Stimulated activated CD4-positive, alpha-beta T cell treated with anti-CD3 and anti-CD28 coated beads, Interleukin-2, amount 100 ng/mL, for 4 hours (primary cell): ENCODE measurements at regions not wholly inside any gene's neighbourhood (a gene's known extent, or its start where the extent isn't known, plus 50 kb on each side); places are given as distances from the start of the nearest gene placed in this dataset.

ENCODE experiments used
- DNase-seq: peaks from one replicate; pipeline ENCODE4 v3.0.0-alpha.2; 2020; ENCODE audit warnings: low read depth

DNA sequence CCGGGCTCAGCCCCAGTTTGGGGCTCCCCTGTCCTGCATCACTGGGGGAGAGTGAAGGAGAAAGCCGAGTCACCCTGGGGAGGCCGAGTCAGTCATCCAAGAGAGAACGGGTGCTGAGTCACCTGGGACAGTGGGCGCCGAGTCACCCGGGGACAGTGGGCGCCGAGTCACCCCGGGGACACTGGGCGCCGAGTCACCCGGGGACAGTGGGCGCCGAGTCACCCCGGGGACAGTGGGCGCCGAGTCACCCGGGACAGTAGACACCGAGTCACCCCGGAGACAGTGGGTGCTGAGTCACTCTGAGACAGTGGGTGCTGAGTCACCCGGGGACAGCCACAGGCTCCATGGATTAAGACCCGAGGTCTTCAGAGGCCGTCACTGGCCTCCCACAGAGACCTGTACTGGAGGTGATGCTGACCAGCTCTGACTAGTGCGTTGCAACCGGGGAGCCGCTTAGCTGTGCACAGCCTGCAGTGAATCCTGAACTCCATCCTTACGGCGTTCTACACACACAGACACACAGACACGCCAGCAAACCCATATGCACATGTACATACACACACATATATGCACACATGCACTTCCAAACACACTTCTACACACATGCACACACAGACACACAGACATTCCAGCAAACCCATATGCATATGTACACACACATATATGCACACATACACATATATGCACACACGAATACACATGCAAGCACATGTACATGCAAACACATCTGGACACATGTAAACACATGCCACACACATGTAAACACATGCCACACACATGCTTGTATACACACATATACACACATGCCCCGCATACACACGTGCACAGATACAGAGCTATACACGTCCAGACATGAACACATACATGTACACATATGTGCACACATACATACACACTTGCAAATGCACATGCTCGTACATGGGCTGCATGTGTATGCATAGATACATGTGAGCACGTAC lies 64.9 kb upstream of the GALNT9 start:
- peak; percentile 37 for DNase-seq

DNA sequence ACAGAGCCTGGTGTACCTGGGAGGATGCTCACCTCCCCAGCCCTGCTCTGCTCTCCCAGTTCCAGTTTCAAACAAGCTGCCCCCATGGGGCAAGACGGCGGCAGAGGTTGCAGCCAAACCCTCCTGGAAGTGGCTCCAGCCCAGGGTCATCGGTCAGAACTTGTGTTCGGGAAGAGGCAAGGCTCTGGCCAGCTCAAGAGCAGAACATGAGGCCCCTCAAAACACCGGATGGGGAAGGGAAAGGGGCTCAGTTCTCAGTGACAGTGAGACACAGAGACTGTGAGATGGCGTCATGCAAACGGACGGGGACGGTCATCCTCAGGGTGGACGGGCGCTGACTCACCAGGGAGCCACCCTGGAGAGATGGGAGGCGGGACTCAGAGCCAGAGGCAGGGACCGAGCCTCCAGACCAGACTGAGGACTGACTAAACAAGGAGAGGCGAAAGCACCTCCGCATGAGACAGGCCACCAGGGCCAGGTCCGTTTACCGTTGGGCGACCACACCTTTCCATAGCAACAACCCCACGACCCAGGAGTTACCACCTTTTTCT lies 63.9 kb upstream of the GALNT9 start:
- DNase-seq, result no peak

DNA sequence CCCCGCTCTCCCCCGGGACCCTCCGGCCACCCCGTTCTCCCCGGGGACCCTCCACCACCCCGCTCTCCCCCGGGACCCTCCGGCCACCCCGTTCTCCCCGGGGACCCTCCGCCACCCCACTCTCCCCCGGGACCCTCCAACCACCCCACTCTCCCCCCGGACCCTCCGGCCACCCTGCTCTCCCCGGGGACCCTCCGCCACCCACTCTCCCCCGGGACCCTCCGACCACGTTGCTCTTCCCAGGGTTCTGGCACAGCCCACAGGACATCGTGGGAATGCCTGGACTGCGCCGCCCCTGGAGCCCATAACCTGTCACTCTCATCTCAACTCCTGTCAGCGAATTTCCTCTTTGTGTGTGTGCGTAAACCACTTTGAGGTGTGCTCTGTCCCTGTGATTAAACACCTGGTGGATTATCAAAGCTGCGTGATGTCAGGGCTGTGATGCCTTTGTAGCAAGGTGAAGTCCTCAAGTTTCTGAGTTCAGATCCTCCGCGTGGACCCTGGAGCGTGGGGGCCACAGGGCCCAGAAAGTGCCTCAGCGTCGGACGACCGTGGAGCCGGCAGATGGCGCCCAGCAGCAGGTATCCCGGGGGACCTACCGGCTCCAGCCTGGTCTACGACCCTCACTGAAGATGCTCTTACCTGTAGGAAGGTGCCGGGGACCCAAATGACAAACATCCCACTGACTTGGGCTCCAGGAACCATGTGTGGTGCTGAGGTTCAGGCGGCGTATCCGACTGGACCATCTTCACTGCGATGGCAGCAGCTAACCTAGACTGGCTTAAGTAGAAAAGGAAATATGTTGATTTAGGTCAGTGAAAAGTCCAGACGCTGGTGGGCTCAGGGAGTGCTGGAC lies 63.2 kb upstream of the GALNT9 start:
- no peak for DNase-seq

DNA sequence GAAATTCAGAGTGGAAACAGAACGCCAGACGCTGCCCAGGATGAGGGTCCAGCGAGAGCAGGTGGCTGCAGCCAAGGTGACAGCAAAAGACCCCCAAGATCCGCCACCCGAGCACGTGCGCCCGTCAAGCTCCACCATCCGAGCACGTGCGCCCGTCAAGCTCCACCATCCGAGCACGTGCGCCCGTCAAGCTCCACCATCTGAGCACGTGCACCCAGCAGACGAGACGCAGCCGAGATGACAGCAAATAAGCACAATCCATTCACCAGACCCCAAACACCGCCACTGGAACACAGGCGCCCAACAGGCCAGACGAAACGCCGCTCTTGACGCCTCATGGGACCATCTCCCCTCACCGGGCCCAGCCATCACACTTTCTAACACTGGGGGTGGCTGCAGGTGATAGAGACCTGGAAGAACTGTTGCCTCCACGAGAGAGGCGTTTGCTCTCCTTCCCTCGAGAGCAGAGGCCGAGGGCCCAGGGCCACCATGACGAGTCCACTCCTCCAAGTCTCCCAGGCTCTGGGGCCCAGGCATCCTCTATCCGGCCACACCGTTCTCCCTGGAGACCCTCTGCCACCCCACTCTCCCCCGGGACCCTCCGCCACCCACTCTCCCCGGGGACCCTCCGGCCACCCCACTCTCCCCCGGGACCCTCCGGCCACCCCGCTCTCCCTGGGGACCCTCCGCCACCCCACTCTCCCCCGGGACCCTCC lies 62.1 kb upstream of the GALNT9 start:
- DNase-seq, result no peak

DNA sequence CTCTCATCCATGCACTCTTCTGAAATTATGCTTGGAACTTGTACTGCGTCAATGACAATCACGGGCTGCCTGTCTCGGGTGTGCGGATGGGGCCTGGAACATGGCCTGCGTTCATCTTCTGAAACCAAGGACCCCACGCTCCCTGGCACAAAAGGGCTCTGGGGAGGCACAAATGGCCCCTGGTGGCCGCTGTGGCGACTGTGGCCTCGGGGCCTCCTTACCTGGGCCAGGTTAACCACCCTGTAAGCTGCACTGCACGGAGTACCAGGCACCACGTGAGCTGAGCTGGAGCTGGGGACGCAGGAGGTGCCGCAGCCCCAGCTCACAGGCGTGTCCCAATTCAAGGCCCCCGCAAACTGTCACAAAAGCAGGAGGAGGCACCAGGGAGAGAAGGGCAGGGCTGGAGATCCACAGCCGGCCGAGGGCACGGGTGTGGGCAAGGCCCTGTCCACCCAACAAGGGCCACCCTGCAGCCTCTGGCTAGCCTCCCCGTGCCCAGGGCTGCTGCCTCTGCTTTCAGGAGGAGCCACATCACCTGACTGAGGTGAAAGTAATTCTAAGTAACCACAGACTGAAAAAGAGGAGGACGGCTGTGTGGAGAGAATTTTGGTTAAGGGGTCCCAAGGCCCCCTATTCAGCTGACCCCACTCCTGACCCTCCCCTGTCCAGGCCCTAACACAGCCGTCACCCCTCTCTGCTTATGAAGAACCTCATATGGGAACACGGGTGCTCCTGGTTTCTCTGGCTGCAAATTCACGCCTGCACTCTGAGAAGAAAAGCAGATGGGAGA lies 61.1 kb upstream of the GALNT9 start:
- no peak for DNase-seq

DNA sequence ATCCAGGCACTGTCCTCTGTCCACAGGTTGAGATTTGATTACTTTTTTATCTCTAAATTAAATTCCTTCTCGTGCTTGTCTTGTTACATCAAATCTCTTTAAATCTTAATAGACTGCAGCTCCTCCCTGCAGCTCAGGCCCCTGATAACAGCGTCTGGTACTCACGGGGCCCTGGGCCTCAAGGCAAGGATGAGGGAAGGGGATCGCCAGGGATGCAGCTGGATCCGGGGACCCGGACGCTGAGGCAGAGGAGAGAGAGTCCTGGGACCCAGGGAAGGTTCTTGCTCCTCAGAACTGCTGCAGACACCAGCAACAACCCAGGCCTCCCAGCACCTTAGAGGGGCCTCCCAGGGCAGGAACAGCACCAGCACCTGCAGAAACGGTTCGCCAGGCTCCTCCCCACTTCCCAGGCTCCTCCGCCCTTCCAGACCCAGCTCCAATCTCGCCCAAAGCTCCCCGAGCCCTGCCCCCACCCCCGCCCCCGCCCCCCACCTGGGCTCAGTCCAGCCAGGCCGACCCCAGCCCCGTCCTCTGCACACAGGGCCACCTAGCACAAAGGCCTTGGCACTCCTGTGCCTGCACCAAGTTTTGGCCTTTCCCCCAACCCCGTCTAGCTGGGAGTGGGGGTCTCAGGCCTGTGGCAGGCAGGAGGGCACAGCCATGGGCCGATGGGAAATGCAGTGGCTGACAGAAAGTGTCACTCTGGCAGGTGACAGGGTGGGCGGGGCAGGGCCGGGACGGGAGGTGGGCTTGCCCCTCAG lies 60.3 kb upstream of the GALNT9 start:
- no peak for DNase-seq

DNA sequence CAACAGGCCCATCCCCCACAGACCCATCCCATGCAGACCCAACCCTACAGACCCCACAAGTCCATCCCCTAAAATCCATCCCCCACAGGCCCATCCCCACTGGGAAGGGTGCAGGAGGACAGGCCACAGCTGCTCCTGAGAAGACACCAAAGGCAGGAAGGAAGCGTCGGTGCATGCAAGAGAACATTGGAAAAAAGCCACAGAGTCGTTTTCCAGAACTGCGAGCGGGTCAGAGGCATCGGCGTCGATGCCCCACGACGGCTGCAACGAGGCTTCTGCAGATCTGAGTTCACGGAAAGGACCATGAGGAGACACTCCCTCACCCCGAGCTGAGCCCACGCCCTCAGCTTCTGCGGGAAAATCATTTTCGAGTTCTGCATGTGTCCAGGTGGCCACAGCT lies 59.6 kb upstream of the GALNT9 start:
- no peak for DNase-seq

DNA sequence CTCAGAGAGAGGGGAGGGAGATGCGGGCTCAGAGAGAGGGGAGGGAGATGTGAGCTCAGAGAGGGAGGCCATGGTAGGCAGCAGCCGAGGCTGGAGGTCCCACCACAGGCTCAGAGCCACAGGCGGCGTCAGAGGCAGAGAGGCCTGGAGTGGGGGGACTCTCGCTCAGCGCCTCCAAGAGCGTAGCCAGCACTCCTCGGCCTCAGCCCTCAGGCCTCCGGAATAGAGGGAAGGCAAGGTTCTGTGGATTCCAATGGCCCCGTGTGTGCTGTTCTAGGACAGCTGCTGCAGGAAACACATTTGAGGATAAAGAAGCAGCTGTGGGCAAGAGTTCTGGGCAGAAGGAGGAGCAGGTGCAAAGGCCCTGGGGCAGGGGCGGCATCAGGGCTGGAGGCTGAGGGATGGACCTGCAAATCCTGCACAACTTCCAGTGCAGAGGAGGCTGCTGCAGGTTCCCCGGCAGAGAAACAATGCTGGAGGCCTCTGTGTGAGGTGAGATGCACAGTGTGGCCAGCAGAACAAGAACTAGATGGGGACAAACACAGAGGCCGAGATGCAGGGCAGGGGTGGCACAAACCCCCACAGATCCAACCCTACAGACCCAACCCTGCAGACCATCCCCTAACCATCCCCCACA lies 59.1 kb upstream of the GALNT9 start:
- DNase-seq, result no peak

DNA sequence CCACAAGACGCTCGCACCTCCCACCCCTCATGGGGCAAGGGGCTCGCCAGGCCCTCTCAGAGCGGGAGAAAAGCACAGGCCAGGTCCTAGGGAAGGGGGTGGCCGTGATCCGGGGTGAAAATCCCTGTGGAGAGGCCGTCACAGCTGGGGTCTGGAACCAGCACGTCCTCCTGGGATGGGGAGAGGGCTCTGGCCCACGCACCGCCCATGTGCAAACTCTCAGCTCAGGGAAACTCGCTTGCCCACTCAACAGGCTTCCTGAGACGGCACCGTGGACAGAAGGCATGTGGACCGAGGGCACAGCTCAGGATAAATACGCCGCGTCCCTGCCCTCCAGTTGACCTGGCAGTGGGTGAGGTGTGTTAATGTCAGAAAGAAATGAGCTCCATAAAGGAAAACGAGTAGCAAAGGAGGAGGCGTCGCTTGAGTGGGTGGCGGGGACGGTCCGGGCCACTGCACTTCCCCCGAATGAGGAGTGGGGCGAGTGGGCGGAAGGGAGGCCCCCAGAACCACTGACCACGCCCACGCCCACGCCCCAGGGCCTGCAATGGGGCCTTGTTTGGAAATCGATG lies 57.6 kb upstream of the GALNT9 start:
- no peak for DNase-seq

DNA sequence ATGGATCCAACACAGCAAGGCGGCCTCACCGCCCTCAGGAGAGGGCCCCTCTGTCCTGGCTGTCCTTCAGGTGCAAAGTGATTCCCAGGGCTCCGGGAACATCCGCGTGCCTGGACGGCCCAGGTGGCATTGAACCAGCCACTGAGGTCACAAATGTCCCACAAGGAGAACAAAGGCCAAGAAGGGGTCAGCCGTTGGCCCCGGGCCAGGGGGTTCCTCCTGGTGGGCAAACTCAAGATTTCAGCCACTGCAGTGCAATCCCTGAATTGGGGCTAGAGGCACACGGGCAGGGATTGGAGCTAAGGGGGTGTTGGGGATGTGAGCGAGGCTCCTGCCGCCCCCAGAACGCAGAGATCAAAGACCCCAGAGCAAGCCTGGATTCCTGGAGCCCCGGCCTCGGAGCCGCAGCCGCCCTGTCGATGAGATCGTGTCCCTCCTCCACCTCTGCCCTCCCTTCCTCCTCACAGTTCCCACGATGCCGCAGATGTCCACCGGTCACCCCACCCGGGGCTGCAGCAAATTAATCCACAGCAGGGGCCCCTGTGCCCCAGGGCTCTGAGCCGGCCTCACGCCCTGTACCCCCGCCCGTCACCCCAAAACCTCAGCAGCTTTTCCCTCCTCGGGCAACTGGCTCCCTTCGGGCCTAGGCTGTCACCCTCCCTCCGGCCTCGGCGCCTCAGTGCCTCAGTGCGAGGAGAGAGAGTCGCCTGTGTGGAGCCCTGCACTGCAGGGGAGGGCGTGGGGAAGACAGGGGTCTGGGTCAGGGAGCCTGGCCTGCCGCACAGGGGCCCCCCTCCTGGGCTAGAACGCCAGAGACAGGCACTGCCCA lies 56.7 kb upstream of the GALNT9 start:
- no peak for DNase-seq

DNA sequence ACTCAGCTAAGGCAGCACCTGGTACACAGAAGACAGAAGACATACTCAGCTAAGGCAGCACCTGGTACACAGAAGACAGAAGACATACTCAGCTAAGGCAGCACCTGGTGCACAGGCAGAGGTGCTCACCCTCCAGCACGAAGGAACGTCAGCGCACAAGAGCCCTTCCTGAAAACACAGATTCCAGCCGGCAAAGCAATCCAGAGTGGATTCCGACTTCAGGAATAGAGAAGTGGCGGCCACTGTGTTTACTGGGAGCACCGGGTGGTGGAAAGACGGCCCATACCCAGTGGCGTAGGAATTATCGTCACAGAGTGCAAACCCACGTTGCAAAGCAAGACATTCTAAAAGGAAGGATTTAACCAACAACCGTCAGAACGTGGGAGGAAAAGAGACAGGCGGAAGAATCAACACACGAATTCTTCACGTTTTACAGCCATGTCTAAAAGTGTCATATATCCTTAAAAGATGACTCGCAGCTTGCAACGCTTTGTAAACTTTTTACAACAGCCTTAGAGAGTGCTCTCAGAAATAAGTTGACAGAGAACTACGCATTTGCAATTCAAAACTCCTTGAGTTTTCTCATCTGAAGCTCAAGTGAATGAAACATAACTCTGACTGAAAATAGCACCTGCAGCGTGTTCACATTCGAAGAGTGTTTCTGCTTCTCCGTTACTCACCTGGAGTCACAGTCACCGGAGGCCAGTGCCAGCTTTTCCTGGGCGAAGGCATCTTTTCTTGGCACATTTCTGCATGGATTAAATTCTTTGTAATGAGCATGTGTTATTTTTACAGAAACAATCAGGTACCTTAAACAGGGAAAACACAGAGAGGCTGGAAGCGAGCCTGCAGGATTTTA lies 55.8 kb upstream of the GALNT9 start:
- DNase-seq, result no peak

DNA sequence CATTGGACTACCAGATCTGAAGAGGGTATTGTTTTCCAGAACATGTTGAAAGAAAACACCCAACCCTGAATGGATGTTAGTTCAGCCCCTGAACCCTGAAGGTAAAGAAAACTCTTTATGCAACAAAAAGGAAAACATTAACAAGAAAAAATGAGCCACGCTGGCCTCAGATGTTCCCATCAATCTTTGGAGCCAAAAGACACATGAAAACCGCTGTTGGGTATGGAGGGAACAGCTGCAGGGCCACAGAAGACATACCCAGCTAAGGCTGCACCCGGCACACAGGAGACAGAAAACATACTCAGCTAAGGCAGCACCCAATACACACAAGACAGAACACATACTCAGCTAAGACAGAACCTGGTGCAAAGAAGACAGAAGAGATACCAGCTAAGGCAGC lies 51.3 kb upstream of the GALNT9 start:
- DNase-seq, result no peak

DNA sequence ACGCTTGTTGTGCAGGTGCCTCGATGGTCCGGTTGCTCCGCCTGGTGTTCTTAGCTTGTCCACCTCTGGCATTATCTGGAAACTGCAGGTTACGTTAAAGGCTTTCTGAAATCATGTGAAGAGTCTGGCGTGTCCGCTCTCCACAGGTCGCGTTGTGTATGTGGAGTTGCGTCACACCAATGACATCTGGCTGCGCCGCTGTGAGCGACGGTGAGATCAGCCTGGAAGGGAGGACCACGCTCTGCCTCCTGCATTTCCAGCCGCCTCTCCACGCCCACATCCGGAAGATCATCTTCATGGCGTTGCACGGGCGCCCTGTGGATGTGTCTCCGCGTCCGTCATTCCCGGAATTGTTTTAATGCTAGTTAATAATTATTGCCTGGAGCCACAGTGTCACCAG lies 50.6 kb upstream of the GALNT9 start:
- no peak for DNase-seq

DNA sequence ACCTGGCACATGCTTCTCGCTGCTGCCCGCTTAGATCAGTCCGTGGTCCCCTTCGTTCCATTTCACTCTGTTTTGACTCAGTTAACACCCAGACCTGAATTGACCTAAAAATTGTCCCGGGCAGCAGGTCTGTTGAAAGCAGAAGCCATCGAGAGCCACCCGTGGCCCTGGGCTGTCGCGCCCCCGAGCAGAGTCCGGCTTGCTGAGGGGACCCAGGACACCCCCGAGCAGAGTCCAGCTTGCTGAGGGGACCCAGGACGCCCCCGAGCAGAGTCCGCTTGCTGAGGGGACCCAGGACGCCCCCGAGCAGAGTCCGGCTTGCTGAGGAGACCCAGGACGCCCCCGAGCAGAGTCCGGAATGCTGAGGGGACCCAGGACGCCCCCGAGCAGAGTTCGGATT lies 50.2 kb upstream of the GALNT9 start:
- no peak for DNase-seq
